HEK293 (cell line): ENCODE measurements at regions not wholly inside any gene's neighbourhood (a gene's known extent, or its start where the extent isn't known, plus 50 kb on each side); places are given as distances from the start of the nearest gene placed in this dataset.

Source experiments
- KLF10 ChIP-seq: fragments of 450-650 bp; IDR thresholded peaks from 2 replicates; pipeline ENCODE4 v1.5.1; 2018; ENCODE audit warnings: missing biosample characterization, mild to moderate bottlenecking, missing genetic modification characterization
- MEIS1 ChIP-seq: sonication (generic); formaldehyde crosslinking; IDR thresholded peaks from 2 replicates; pipeline ENCODE4 v1.8.1; 2022; ENCODE audit warnings: missing genetic modification reagents, mild to moderate bottlenecking, borderline replicate concordance
- RBAK ChIP-seq: fragments of 450-650 bp; formaldehyde crosslinking; IDR thresholded peaks from 2 replicates; pipeline ENCODE4 v1.5.1; 2016; ENCODE audit warnings: missing biosample characterization, missing genetic modification characterization
- ZNF155 ChIP-seq: fragments of 450-650 bp; formaldehyde crosslinking; IDR thresholded peaks from 2 replicates; pipeline ENCODE4 v1.5.1; 2016; ENCODE audit warnings: missing biosample characterization, missing genetic modification characterization
- ZNF776 ChIP-seq: fragments of 450-650 bp; formaldehyde crosslinking; IDR thresholded peaks from 2 replicates; pipeline ENCODE4 v1.5.0; 2017; ENCODE audit warnings: missing biosample characterization, missing genetic modification characterization, borderline replicate concordance
- TF ChIP-seq, protein P1 (sequence below): fragments of 450-650 bp; formaldehyde crosslinking; IDR thresholded peaks from 2 replicates; pipeline ENCODE4 v1.5.1; 2016; ENCODE audit warnings: missing biosample characterization, missing genetic modification characterization

DNA sequence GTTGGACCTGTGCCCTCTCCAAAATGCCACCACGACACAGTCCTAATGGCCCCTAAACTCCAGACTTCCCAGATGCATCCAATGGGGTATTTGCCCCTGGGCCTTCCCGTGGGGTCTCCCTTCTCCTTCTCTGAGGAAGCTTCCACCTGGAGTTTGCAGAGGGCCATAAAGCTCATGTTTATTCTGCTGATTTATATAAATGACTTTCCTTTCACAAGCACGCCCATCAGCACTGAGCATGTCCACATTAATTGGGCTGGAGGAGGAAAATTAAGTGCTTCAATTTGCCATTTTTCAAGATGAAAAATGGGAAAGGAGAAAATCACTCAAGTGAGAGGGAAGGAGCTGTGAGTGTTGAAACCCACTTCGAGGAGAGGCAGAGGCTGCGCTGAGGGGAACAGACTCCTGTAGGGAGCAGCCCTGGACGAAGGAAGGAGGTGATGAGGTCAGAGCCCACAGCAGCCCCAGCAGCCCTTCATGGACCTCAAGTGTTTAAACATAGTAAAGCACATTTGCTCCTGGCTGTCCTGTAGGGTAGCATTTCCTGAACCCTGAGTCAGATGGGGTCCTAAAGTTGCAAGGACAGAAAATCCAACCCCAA is 434.9 kb upstream of the SULF2 start:
- TF ChIP-seq, protein P1, sequence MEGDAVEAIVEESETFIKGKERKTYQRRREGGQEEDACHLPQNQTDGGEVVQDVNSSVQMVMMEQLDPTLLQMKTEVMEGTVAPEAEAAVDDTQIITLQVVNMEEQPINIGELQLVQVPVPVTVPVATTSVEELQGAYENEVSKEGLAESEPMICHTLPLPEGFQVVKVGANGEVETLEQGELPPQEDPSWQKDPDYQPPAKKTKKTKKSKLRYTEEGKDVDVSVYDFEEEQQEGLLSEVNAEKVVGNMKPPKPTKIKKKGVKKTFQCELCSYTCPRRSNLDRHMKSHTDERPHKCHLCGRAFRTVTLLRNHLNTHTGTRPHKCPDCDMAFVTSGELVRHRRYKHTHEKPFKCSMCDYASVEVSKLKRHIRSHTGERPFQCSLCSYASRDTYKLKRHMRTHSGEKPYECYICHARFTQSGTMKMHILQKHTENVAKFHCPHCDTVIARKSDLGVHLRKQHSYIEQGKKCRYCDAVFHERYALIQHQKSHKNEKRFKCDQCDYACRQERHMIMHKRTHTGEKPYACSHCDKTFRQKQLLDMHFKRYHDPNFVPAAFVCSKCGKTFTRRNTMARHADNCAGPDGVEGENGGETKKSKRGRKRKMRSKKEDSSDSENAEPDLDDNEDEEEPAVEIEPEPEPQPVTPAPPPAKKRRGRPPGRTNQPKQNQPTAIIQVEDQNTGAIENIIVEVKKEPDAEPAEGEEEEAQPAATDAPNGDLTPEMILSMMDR (tag by site-specific recombination): no peak
- TF ChIP-seq RBAK (tag by site-specific recombination) (no peak), KLF10 (tag by site-specific recombination) (no peak), ZNF776 (tag by site-specific recombination) (no peak), ZNF155 (tag by site-specific recombination) (no peak), MEIS1 (no peak)
